ENCODE measurements at regions not wholly inside any gene's neighbourhood (a gene's known extent, or its start where the extent isn't known, plus 50 kb on each side); places are given as distances from the start of the nearest gene placed in this dataset.

DNA sequence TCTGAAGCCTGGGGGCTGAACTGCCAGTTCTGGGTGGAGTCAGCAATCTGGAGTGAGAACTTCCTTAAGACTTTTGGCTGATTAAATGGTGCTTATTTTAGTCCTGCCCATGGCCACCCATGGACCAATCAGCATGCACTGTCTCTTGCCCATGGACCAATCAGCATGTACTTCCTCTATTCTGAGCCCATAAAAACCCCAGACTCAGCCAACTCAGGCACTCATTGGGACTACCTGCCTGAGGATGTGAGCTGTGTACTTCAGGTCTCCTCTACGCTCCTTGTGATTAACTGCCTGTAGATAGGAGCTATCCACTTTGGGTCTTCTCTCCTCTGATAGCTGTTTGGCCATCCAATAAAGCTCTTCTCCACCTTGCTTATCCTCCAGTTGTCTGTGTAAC is 342.3 kb upstream of the CCDC179 start:
- TF ChIP-seq CTCF (IDR thresholded peaks at IDR 0.05) (no peak), POLR2A (IDR thresholded peaks at IDR 0.05) (no peak)
